KMS-11 (cell line): ENCODE measurements at regions not wholly inside any gene's neighbourhood (a gene's known extent, or its start where the extent isn't known, plus 50 kb on each side); places are given as distances from the start of the nearest gene placed in this dataset.

Experiments used
- H2AFZ ChIP-seq: fragments of 200-600 bp; sonication (generic); 2 replicates; pipeline ENCODE4 v1.6.1; 2016; ENCODE audit warnings: antibody characterized with exemption, mixed run types, low read depth
- H3K27ac ChIP-seq: fragments of 200-600 bp; sonication (generic); 2 replicates; pipeline ENCODE4 v1.6.1; 2016; ENCODE audit warnings: mild to moderate bottlenecking, mixed run types
- H3K27me3 ChIP-seq: fragments of 200-600 bp; sonication (generic); 2 replicates; pipeline ENCODE4 v1.6.1; 2017; ENCODE audit warnings: mild to moderate bottlenecking, low read depth, mixed run types, moderate library complexity; ENCODE audit not compliant: insufficient read depth
- H3K36me3 ChIP-seq: fragments of 200-600 bp; sonication (generic); 2 replicates; pipeline ENCODE4 v1.6.1; 2017; ENCODE audit warnings: mild to moderate bottlenecking, mixed run types; ENCODE audit not compliant: insufficient read depth
- H3K4me1 ChIP-seq: fragments of 200-600 bp; sonication (generic); 2 replicates; pipeline ENCODE4 v1.6.1; 2016; ENCODE audit warnings: mild to moderate bottlenecking, low read depth, mixed run types; ENCODE audit not compliant: poor library complexity, severe bottlenecking
- H3K4me2 ChIP-seq: fragments of 200-600 bp; sonication (generic); 2 replicates; pipeline ENCODE4 v1.7.0; 2016; ENCODE audit warnings: mild to moderate bottlenecking, mixed run types
- H3K4me3 ChIP-seq: fragments of 200-600 bp; sonication (generic); IDR thresholded peaks from 2 replicates; pipeline ENCODE4 v1.6.1; 2017; ENCODE audit warnings: low read depth, low read length, mixed read lengths; ENCODE audit not compliant: insufficient read depth
- H3K79me2 ChIP-seq: fragments of 200-600 bp; sonication (generic); 2 replicates; pipeline ENCODE4 v1.6.1; 2016; ENCODE audit warnings: low read depth, mixed run types; ENCODE audit not compliant: insufficient read depth
- H3K9ac ChIP-seq: fragments of 200-600 bp; sonication (generic); 2 replicates; pipeline ENCODE4 v1.6.1; 2016; ENCODE audit warnings: mild to moderate bottlenecking, mixed run types
- H4K20me1 ChIP-seq: fragments of 200-600 bp; sonication (generic); 2 replicates; pipeline ENCODE4 v1.6.1; 2016; ENCODE audit warnings: mild to moderate bottlenecking, mixed run types; ENCODE audit not compliant: insufficient read depth
- TF ChIP-seq, protein P1 (sequence below): fragments of 200-600 bp; sonication (generic); conservative IDR thresholded peaks from 2 replicates; pipeline ENCODE4 v1.6.1; 2017; ENCODE audit warnings: low read depth, mild to moderate bottlenecking, antibody characterized with exemption, low read length, moderate library complexity, mixed read lengths

- Histone ChIP-seq H3K4me2 (no peak overlapping the region), H3K27ac (no peak overlapping the region), H3K27me3 (no peaks in the 10 kb centered on the region), H3K9ac (no peak overlapping the region), H4K20me1 (no peaks in the 10 kb centered on the region), H2AFZ (no peak overlapping the region), H3K79me2 (no peaks in the 10 kb centered on the region), H3K4me3 (no peak overlapping the region), H3K36me3 (no peaks in the 10 kb centered on the region), H3K4me1 (no peaks in the 10 kb centered on the region)
- TF ChIP-seq, protein P1, sequence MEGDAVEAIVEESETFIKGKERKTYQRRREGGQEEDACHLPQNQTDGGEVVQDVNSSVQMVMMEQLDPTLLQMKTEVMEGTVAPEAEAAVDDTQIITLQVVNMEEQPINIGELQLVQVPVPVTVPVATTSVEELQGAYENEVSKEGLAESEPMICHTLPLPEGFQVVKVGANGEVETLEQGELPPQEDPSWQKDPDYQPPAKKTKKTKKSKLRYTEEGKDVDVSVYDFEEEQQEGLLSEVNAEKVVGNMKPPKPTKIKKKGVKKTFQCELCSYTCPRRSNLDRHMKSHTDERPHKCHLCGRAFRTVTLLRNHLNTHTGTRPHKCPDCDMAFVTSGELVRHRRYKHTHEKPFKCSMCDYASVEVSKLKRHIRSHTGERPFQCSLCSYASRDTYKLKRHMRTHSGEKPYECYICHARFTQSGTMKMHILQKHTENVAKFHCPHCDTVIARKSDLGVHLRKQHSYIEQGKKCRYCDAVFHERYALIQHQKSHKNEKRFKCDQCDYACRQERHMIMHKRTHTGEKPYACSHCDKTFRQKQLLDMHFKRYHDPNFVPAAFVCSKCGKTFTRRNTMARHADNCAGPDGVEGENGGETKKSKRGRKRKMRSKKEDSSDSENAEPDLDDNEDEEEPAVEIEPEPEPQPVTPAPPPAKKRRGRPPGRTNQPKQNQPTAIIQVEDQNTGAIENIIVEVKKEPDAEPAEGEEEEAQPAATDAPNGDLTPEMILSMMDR: no peak
Measured at GRCh38 chr6:15062516-15063252, 183.2 kb upstream of the JARID2 start.

DNA sequence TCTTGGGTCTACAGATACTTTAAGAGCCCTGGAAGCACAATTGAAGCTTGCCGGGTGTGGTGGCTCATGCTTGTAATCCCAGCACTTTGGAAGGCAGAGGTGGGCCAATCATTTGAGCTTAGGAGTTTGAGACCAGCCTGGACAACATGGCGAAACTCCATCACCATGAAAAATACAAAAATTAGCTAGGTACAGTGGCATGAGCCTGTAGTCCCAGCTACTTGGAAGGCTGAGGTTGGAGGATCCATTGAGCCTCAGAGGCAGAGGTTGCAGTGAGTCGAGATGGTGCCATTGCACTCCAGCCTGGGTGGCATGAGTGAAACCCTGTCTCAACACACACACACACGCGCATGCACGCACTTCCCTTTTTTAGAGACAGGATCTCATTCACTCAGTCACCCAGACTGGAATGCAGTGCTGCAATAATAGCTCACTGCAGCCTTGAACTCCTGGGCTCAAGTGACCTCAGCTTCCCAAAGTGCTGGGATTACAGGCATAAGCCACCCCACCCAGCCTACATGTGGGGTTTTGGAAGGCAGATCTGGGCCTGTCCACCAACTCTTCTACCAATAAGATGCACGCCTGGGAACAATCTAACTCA lies 182.5 kb upstream of the JARID2 start:
- TF ChIP-seq, protein P1: no peak
- Histone ChIP-seq H3K27ac (no peak overlapping the region), H2AFZ (no peak overlapping the region), H3K4me3 (no peak overlapping the region), H3K9ac (no peak overlapping the region), H3K4me2 (no peak overlapping the region), H3K36me3 (no peaks in the 10 kb centered on the region), H3K27me3 (no peaks in the 10 kb centered on the region), H3K79me2 (no peaks in the 10 kb centered on the region), H3K4me1 (no peaks in the 10 kb centered on the region), H4K20me1 (no peaks in the 10 kb centered on the region)

DNA sequence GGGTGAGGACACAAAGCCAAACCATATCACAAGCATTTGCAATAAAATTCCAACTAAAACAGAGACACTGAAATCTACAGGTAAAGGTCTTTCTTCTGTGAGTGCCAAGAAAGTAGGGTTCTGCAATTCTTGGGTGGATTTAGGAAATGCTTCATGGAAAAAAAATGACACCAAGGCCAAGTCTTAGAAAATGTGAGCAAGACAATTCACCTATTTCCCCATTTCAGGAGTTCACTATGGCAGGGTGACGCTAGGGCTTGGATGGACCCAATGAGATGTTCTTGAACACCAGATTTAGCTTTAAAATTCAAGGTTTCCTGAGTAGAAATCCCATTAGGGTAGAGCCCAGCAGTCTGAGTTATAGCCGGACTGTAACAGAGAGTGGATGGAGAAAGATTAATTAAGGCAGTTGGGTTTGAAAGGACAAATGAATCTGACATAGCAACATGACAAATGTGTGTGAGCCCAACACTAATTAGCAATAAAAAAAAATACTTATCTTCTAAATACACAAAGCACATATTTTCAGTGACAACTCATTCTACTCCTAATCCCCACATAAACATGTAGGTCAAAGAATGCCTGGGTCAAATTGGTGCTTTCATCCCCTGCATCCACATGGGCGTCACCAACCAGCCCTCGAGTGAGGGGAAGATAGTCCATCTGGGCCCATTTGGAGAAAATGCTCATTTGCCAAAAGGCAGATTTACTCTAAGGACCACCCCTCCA lies 180.4 kb upstream of the JARID2 start:
- H4K20me1 ChIP-seq: no peaks in the 10 kb centered on the region
- H3K27me3 ChIP-seq: no peaks in the 10 kb centered on the region
- TF ChIP-seq, protein P1: no peak
- H3K79me2 ChIP-seq: no peaks in the 10 kb centered on the region
- no peak overlapping the region for H3K27ac ChIP-seq
- H3K4me1 ChIP-seq: no peaks in the 10 kb centered on the region
- no peak overlapping the region for H3K4me2 ChIP-seq
- no peaks in the 10 kb centered on the region for H3K36me3 ChIP-seq
- no peak overlapping the region for H3K9ac ChIP-seq
- no peak overlapping the region for H3K4me3 ChIP-seq
- no peak overlapping the region for H2AFZ ChIP-seq

DNA sequence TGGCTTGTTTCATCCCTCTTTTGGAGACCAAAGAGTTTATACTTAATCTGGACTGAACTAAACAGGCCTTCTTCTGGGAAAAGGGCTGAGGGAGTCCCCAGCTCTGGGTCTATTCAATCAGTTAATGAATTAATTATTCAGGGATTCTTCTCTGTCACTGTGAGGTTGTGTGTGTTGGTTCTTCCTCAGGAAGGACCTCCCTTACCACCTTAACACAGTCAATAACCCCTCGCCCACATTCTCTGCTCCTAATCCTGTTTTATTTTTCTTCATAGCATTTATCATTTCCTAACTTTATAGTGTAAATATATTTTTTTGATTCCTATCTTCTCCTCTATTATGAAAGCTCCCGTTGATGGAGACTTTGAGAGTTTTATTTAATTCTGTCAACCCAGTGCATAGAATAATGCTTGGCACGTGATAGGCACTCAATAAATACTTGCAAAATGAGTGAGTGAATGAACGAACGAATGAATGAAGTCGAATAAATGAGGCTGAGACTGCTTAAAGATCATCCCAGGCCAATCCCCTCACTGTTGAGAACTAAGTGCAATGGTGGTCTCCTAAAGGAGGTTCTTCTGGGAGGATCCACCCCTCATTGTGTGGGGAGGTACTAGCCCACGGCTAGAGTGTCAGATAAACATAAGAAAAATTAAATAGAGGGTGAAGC lies 179.6 kb upstream of the JARID2 start:
- Histone ChIP-seq H3K27ac (no peak overlapping the region), H3K27me3 (no peaks in the 10 kb centered on the region), H3K4me3 (no peak overlapping the region), H4K20me1 (no peaks in the 10 kb centered on the region), H3K4me2 (no peak overlapping the region), H3K9ac (no peak overlapping the region), H3K4me1 (no peaks in the 10 kb centered on the region), H3K79me2 (no peaks in the 10 kb centered on the region), H2AFZ (no peak overlapping the region), H3K36me3 (no peaks in the 10 kb centered on the region)
- TF ChIP-seq, protein P1: no peak
